GM19395 (cell line): ENCODE measurements at regions not wholly inside any gene's neighbourhood (a gene's known extent, or its start where the extent isn't known, plus 50 kb on each side); places are given as distances from the start of the nearest gene placed in this dataset.

Source experiments
- ATAC-seq: cut with Tn5 transposase; IDR thresholded peaks from one replicate; pipeline ENCODE4 v1.9.1; 2021; ENCODE audit warnings: mild to moderate bottlenecking, moderate library complexity; ENCODE audit not compliant: unreplicated experiment

GRCh38 chr1:104921525-104921924 is 1171.8 kb downstream of the AMY1C start:
- ATAC-seq: no peak

DNA sequence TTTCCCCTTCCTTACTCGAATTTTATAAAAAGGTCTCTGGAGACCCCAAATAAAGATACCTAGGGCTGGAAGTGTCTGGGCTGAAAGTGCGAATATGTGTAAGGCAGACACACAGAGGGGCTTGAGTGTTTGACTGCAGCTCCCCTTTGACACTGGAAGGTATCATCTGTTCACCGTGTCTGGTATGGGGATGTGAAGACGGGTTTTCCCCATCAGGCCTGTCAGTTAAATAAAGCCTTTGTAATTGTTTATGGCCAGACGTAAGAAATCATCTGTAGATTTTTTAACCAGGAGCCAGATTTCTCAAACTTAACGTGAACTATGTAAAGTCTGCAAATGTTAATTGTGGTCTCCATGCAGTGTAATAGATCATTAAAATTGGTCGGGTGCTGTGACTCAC is 1173.4 kb downstream of the AMY1C start:
- ATAC-seq: no peak

DNA sequence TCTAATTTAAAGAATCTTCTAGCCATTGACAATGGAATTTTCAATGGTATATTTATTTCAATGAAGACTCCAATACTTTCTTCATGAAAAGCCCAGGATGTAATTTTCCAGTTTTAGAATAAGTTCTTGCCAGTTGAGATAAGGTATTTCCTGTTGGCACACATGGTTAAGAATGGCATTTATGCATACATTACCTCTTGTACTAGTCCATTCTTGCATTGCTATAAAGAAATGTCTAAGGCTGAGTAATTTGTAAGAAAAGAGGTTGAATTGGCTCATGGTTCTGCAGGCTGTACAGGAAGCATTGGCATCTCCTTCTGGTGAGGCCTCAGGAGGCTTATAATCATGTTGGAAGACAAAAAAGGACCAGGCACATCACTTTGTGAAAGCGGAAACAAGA is 1179.6 kb downstream of the AMY1C start:
- no peak for ATAC-seq

DNA sequence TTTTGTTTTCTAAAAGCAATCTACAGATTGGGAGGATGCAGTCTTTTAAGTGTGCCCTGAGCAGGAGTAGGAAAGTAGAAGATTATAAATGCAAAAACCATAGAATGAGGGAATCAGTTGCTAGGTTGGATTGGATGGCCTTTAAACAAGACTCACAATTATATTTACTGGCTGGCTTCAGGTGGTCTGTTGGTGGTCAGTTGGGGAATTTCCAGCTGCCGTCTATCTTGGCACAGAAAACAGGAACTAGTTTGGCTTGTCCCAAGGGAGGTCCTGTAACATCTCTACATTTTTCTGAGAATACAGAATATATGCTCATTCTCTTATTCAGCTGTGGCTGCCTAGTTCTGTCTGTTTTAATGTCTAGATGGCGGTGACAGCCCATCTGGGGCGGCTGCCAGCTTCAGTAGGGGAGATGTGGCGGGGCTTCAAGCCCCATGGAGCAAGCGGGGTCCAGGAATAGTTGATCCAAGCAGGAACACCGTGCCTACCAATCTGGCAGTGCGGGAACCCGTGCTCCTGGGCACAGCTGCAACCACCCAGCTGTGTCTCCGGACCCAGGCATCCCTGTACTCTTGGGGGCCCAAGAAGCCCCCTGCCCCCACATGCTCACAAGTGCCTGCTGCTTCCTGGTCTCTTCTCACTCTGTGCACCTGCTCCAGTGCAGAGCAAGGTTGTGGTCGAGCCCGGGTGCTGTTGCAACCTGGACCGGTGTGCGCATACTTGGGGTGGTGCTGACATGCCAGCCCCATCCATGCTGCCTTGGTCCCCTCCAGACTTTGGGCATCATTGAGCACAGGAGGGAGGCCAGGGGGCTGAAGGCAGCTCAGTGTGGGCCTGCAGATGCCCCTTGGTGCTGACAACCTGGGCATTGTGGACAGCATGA is 1182.6 kb downstream of the AMY1C start:
- ATAC-seq: peak; percentile 53

GRCh38 chr1:104932949-104933679 is 1183.4 kb downstream of the AMY1C start:
- peak; percentile 21 for ATAC-seq

DNA sequence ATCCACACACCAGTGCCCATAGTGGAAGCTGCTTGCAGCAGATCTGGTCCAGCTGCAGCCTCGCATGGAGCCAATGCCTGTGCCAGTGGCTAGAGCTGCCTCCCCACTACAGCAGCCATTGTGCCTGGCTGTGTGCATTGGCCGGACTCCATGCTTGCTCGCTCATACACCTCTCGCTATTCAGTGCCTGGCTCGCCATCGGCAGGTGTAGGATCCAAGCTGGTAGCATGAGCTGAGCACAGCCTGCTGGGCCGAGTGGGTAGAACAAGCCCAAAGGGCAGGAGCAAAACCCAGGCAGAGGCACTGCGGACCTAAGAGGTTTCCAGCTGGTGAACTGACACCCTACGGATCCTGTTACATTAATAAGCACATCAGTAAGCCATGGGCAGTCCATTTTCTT is 1184.1 kb downstream of the AMY1C start:
- no peak for ATAC-seq

GRCh38 chr1:104945406-104945805 is 1195.7 kb downstream of the AMY1C start:
- no peak for ATAC-seq

DNA sequence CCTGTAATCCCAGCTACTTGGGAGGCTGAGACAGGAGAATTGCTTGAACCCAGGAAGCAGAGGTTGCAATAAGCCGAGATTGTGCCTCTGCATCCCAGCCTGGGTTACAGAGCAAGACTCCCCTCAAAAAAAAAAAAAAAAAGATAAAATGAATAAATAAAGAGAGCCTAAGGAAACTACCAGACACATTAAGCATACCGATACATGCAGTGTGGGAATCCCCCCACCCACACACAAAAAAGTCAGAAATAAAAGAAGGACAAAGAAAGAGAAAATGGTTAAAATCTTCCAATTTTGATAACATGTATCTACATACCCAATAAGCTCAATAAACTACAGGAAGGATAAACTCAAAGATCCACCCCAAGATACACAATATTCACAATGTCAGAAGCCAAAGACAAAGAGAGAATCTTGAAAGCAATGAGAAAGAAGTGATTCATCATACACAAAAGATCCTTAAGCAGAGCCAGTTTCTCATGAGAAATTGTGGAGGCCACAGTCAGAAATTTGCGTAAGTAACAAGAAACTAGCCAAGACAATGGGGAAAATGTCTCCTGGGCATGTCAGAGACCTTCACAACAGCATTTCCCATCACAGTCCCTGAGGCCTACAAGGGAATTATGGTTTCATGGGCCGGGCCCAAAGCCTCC is 1197.0 kb downstream of the AMY1C start:
- ATAC-seq: no peak

GRCh38 chr1:104953555-104953954 is 1203.9 kb downstream of the AMY1C start:
- no peak for ATAC-seq

- ATAC-seq: no peak
These were observed 1223.8 kb downstream of the AMY1C start for GRCh38 chr1:104973516-104973915.

- no peak for ATAC-seq
These were observed 1230.0 kb downstream of the AMY1C start for GRCh38 chr1:104979651-104980050.

DNA sequence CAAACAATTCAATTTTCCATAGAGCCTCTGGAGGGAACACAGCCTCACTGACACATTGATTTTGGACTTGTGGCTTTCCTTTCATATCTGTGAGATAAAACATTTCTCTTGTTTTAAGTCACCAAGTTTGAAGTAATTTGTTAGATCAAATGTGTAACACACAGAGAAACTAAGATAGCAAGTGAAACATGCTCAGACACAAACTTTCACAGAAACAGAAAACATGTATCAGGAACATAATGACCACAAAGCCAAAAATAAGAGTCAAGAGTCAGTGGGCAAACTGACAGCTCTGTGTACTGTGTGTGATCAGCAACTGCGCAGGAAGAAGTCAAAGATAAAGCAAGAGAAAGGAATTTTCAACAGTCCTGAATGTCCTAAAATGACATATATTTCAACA is 1237.5 kb downstream of the AMY1C start:
- ATAC-seq: peak; percentile 97

DNA sequence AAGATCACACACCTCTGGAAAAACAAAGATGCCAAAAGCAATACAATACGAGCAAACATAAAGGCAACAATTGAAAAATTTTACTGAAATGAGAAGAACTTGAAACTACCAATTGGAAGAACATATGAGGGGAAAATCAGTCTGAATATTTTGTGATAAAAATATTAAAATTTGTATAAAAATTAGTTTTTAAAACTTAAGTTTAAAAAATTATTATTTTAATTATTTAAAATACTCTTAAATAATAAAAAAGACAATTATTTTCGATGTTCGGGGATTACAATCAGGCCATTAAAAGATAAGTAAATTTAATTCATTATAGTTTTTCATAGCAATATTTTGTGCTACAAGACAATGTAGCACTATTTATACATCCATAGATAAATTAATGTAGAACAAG is 1239.3 kb downstream of the AMY1C start:
- ATAC-seq: no peak

DNA sequence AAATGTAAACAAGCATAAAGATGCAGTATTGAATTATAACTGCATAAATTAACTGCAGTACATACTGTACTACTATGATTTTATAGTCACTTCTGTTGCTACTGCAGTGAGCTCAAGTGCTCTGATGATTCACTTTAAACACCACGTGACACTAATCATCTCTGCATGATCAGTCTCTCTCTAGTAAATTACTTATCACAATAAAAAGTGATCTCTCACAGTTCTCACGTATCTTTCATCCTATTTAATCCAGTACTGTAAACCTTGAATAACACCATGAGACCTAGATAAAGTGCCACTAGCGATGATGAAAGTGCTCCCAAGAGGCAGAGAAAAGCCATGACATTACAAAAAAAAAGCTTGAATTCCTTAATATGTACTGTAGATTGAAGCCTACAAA is 1242.0 kb downstream of the AMY1C start:
- no peak for ATAC-seq

DNA sequence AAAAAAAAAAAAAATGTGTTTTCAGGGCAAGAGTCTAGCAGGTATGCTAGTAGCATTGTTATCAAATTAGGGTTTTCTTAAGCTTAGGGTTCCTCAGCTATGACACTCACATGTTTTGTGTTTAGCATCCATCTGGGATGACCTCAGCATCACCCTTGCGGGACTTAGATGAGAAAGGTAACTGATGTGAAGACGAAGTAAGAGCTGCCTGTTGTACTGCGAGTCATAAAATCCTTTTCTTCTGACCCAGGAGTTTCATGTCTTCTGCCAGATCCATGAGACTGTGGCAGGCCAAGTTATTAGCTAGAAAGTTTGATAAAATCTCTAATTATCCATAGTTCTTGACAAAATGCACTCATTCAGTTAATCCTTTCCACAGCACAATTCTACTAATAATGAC is 1251.1 kb downstream of the AMY1C start:
- no peak for ATAC-seq

GRCh38 chr1:105004515-105004914 is 1254.8 kb downstream of the AMY1C start:
- no peak for ATAC-seq

DNA sequence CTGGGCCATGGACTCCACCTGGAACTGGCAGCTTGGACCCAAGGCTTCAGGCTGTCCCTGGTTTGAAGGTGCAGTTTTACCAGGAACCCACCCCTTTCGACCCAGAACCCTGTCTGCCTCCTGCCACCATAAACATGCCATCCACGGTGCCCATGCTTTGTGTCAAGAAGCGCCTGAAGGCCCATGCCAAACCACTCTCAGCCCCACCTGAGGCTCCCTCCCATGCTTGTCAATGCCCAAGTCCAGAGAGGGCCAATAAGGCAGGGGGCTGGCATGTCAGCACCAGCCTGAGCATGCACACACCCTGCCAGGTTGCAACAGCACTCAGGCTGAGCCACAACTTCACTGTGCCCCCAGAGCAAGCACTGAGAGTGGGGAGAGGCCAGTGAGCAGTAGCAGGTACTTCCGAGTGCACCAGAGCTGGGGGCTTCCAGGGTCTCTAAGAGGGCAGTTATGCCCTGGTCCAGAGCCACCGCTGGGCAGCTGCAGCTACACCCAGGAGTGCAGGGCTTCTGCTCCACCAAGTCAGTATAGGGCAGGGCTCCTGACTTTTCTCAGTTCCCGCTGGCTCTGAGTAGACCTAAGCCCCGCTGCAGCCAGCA is 1256.0 kb downstream of the AMY1C start:
- no peak for ATAC-seq

DNA sequence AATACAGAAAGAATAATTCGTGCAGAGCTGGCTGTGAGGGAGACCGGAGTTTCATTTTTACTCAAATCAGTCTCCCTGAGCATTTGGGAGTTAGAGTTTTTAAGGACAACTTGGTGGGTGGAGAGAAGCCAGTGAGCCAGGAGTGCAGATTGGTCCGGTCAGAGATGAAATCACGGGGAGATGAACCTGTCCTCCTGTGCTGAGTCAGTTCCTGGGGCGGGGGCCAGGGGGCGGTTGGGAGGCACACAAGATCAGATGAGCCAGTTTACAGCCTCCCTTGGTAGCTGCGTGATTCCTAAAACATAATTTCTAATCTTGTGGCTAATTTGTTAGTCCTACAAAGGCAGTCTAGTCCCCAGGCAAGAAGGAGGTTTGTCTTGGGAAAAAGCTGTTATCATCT is 1267.9 kb downstream of the AMY1C start:
- ATAC-seq: no peak

GRCh38 chr1:105023719-105024118 is 1274.0 kb downstream of the AMY1C start:
- no peak for ATAC-seq

GRCh38 chr1:105027838-105028471 is 1278.3 kb downstream of the AMY1C start:
- no peak for ATAC-seq

- no peak for ATAC-seq
These were observed 1322.7 kb downstream of the AMY1C start for GRCh38 chr1:105072446-105072845.
